Panc1 (cell line): ENCODE measurements at regions not wholly inside any gene's neighbourhood (a gene's known extent, or its start where the extent isn't known, plus 50 kb on each side); places are given as distances from the start of the nearest gene placed in this dataset.

Experiments
- ATAC-seq: fragments of 200-7000 bp; cut with Tn5 transposase; 2 replicates; pipeline ENCODE4 v1.9.1; 2020; ENCODE audit warnings: mild to moderate bottlenecking, moderate library complexity
- BruUV-seq: library from RNA; stranded (reverse); fragments of 400-500 nt; replicated peaks from 2 replicates; lab custom pipeline; 2021; lab: Mats Ljungman, UMichigan
- CTCF ChIA-PET: fragments of 300-600 bp; sonication (Branson Sonifier 250); formaldehyde crosslinking; loops from one replicate; lab custom pipeline; 2022; ENCODE audit warnings: antibody characterized with exemption; lab: Charles Lee
- POLR2A ChIA-PET: fragments of 300-600 bp; sonication (Branson Sonifier 250); formaldehyde crosslinking; loops from one replicate; lab custom pipeline; 2022; ENCODE audit warnings: antibody characterized with exemption; lab: Charles Lee
- DNase-seq: peaks from one replicate; pipeline ENCODE4 v3.0.0-alpha.2; 2010; ENCODE audit warnings: low read depth, low spot score
- H3K27ac ChIP-seq: 2 replicates; pipeline ENCODE4 v1.5.1; 2011; ENCODE audit warnings: mild to moderate bottlenecking, low read length, inconsistent platforms
- H3K27me3 ChIP-seq: fragments of 200-500 bp; sonication (Bioruptor generic); 2 replicates; pipeline ENCODE4 v1.6.0; 2014; ENCODE audit warnings: low read length, inconsistent platforms; ENCODE audit not compliant: control insufficient read depth, insufficient read depth
- H3K36me3 ChIP-seq: fragments of 200-500 bp; sonication (Bioruptor generic); 2 replicates; pipeline ENCODE4 v1.5.1; 2014; ENCODE audit warnings: inconsistent platforms, mild to moderate bottlenecking, low read length, moderate library complexity; ENCODE audit not compliant: control insufficient read depth, insufficient read depth
- H3K4me1 ChIP-seq: 2 replicates; pipeline ENCODE4 v1.5.1; 2011; ENCODE audit warnings: inconsistent platforms, mild to moderate bottlenecking, low read length, moderate library complexity; ENCODE audit not compliant: control insufficient read depth, insufficient read depth
- H3K4me3 ChIP-seq, 2 experiments: 2 replicates each; pipeline ENCODE4 v1.5.1; 2011 to 2012; ENCODE audit warnings: low read depth in 2 of 2, low read length in 2 of 2, mild to moderate bottlenecking in 2 of 2, inconsistent platforms in 1 of 2, moderate library complexity in 1 of 2
- H3K9me3 ChIP-seq: fragments of 200-500 bp; sonication (Bioruptor generic); 2 replicates; pipeline ENCODE4 v1.5.1; 2014; ENCODE audit warnings: low read depth, mild to moderate bottlenecking, inconsistent platforms, low read length, moderate library complexity; ENCODE audit not compliant: control insufficient read depth, insufficient read depth
- CTCF ChIP-seq: fragments of 450-650 bp; IDR thresholded peaks from 2 replicates; pipeline ENCODE4 v1.5.1; 2017; ENCODE audit warnings: mild to moderate bottlenecking
- POLR2AphosphoS5 ChIP-seq: IDR thresholded peaks from 2 replicates; pipeline ENCODE4 v1.6.1; 2012; ENCODE audit warnings: mild to moderate bottlenecking, low read depth, low read length, moderate library complexity
- REST ChIP-seq, 2 experiments: IDR thresholded peaks; 2 replicates each; pipeline ENCODE4 v1.6.1; 2011 to 2012; ENCODE audit warnings: low read depth in 2 of 2, control low read depth in 1 of 2, low read length in 1 of 2, mild to moderate bottlenecking in 1 of 2, moderate library complexity in 1 of 2; ENCODE audit not compliant: insufficient read depth in 1 of 2
- SIN3A ChIP-seq: IDR thresholded peaks from 2 replicates; pipeline ENCODE4 v1.6.1; 2012; ENCODE audit warnings: low read depth, mild to moderate bottlenecking, low read length, moderate library complexity, borderline replicate concordance; ENCODE audit not compliant: insufficient read depth
- TCF7L2 ChIP-seq: IDR thresholded peaks from 2 replicates; pipeline ENCODE4 v1.6.1; 2011; ENCODE audit warnings: mild to moderate bottlenecking, low read depth, low read length, inconsistent platforms
- in situ Hi-C: cut with HindIII; loops from 2 replicates; pipeline ENCODE4 v1.10.0; 2016; ENCODE audit warnings: low sequenced_read_pairs, low pct_unique_long_range_greater_than_20kb
- intact Hi-C: fragments of 100-400 bp; cut with micrococcal nuclease; formaldehyde crosslinking; loops from one replicate; pipeline ENCODE4 v1.10.0; 2022; ENCODE audit not compliant: unreplicated experiment

- BruUV-seq = no TSS peak
- Histone ChIP-seq H3K36me3 (no peaks in the 10 kb centered on the region), H3K4me1 (no peaks in the 10 kb centered on the region), H3K27me3 (no peaks in the 10 kb centered on the region), H3K4me3 (no peak overlapping the region), H3K27ac (no peak overlapping the region), H3K9me3 (no peaks in the 10 kb centered on the region)
- CTCF ChIA-PET = no interaction called here
- no peak for ATAC-seq
- POLR2A ChIA-PET = no interaction called here
- no peak for DNase-seq
- in situ Hi-C loops (no loop called here), intact Hi-C loops (no loop called here)
- no peak for TF ChIP-seq TCF7L2
Measured at GRCh38 chr4:171602638-171603355, 210.4 kb upstream of the GALNTL6 start.

- in situ Hi-C loops (no loop called here), intact Hi-C loops (no loop called here)
- CTCF ChIA-PET = no interaction called here
- Histone ChIP-seq H3K9me3 (no peaks in the 10 kb centered on the region), H3K36me3 (no peaks in the 10 kb centered on the region), H3K4me3 (no peak overlapping the region), H3K27ac (no peak overlapping the region), H3K4me1 (no peaks in the 10 kb centered on the region), H3K27me3 (no peaks in the 10 kb centered on the region)
- BruUV-seq = no TSS peak
- ATAC-seq (no peak), DNase-seq (no peak)
- TF ChIP-seq POLR2AphosphoS5 = no peak
- TF ChIP-seq SIN3A = no peak
- no peak for TF ChIP-seq REST (IDR thresholded peaks at IDR 0.05; ENCODE audit: insufficient read depth in 1 of 2, low read depth in 2 of 2, low read length in 1 of 2)
- no peak for TF ChIP-seq TCF7L2
- no peak for TF ChIP-seq CTCF
- POLR2A ChIA-PET = no interaction called here
Measured at GRCh38 chr4:171601091-171601490, 212.1 kb upstream of the GALNTL6 start.

- Histone ChIP-seq H3K27ac (no peak overlapping the region), H3K27me3 (no peaks in the 10 kb centered on the region), H3K4me1 (no peaks in the 10 kb centered on the region), H3K9me3 (no peaks in the 10 kb centered on the region), H3K36me3 (no peaks in the 10 kb centered on the region), H3K4me3 (no peak overlapping the region)
- intact Hi-C loops = no loop called here
- BruUV-seq = no TSS peak
- CTCF ChIA-PET = no interaction called here
- POLR2A ChIA-PET = no interaction called here
- no peak for TF ChIP-seq CTCF
- TF ChIP-seq TCF7L2 = no peak
- TF ChIP-seq POLR2AphosphoS5 = no peak
- TF ChIP-seq REST (IDR thresholded peaks at IDR 0.05; ENCODE audit: insufficient read depth in 1 of 2, low read depth in 2 of 2, low read length in 1 of 2) = no peak
- no peak for TF ChIP-seq SIN3A
- in situ Hi-C loops = no loop called here
- no peak for ATAC-seq
- DNase-seq = no peak
Measured at GRCh38 chr4:171599628-171600027, 213.6 kb upstream of the GALNTL6 start.
